Stimulated activated CD4-positive, alpha-beta T cell treated with anti-CD3 and anti-CD28 coated beads, Interleukin-15, amount 100 ng/mL, for 24 hours (primary cell): ENCODE measurements at regions not wholly inside any gene's neighbourhood (a gene's known extent, or its start where the extent isn't known, plus 50 kb on each side); places are given as distances from the start of the nearest gene placed in this dataset.
A peak's percentile ranks its signal among the peaks of the same experiment; 100 is the strongest.

Experiments
- DNase-seq: peaks from one replicate; pipeline ENCODE4 v3.0.0-alpha.2; 2020

DNA sequence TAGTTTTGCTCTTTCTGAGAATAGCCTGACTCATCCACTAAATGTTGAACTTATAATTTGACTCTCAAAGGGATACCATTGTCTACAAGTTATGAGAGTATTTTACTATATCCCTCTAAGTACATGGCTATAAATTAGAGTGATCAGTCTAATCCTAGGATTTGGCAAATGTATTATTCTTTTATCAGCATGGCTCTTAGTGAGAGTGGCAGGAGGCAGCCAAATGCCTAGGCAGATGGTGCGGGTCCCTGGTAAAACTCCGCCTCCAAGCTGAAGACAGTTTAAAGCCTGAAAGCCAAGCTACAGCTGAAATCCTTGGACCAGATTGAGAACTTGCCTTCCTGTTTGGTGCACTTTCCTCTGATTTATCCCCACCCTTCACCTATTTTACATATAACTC lies 631.8 kb downstream of the SQOR start:
- DNase-seq: no peak

DNA sequence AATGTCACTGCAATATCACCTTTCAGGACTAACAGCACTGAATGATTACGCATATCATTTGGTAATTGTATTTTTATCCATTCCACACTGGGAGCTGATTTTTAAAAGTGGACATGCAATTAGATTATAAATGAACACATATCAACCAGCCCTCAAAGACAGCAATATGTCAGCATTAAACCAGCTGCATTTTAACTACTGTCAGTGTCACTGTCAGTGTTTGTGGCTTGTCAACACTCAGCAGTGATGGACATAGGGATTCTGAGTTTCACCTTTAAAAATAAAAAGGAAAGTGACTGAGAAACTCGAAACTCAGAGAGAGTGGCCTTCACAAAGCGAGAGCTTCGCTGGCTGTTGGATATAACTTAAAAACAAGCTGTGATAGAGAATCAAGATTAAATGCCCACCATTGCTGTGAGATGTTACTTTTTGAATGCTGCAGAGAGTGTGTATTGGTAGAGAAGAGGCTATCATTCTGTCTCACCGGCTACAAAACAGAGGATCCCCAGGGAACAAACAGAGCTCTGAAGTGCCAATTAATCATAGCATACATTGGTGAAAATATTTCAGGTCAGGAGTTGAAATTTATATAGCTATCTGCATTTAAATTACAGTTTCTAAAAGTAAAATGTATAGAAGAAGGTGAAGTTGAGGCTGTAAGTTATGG lies 635.8 kb downstream of the SQOR start:
- no peak for DNase-seq

DNA sequence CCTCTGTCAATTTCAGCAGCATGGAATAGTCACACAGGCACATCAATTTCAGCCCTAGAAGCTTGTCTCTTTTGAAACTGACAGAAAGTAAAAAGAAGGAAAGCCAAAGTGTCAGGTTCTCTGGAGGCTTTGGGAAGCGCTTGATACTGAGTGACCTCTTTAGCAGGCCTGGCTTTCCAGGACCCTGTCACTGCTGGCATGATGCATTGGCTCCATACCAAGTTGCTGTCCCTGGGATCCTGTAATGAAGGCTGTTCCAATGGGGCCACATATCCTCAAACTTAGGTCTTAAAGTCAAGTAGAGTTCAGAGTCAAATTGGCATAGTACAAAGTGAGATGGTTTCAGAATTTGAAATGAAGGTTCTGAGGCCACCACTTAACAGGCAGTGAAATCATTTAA lies 640.9 kb downstream of the SQOR start:
- DNase-seq: no peak

DNA sequence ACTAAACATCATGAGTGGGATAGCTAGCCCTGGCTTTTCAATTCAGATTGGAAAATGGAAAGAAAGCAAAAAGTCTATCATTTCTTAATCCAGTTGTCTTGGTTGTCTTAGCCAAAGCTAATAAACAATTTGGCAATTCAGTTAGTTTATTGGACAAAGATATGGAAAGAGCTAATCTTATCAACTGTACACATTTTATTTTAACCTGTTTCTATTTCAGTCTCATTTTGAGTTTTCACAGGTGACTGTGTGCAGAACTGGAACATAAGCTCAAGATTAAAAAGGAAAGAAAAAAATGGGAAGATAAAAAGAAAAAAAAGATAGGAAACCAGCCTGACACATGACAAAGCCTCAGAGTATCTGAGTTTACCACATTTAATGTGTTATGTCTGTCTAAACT lies 642.6 kb downstream of the SQOR start:
- no peak for DNase-seq

DNA sequence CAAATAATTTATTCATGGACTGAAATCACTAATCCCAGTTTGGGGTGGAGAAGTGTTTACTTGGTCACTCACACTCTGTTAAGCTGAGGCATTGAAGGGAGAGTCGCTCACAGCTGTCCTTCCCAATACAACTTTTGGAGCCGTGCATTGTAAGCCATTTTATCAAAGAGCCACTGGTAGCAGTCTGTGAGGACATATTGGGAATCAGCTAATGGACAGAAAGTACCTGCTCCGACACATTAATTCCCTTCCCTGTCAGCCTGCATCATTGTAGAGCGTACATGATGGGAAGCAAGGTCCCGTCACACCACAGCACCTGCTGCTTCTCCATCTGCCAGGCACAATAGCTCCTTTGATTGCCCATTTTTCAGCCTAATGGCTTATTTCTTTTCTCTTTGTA lies 643.2 kb downstream of the SQOR start:
- DNase-seq: no peak

DNA sequence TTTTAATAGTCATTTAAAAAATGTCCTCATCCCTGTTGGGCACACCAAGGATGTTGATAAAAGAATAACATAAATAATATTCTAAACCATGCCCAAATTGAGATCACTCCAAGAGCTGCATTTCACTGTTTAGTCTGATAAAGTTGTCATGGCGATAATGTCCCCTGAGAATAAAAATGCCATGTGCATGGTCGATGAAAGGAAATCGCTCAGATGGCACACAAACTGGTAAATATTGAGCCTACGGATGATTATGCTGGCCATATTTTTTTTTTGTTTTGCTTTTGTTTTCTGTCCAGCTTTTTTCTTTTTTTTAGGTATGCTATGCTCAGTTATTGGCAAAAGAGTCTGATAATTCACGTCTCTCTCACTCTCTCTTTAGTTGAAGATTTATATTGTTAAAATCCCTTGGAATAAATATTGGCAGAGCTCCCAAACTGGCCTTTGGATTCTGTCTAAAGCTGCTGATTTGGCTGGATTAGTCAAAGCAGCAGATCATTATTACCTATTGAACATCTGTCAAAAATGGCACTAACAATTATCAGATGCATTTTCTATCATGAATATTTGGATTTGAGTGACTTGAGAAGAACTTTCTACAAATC lies 643.8 kb downstream of the SQOR start:
- no peak for DNase-seq

DNA sequence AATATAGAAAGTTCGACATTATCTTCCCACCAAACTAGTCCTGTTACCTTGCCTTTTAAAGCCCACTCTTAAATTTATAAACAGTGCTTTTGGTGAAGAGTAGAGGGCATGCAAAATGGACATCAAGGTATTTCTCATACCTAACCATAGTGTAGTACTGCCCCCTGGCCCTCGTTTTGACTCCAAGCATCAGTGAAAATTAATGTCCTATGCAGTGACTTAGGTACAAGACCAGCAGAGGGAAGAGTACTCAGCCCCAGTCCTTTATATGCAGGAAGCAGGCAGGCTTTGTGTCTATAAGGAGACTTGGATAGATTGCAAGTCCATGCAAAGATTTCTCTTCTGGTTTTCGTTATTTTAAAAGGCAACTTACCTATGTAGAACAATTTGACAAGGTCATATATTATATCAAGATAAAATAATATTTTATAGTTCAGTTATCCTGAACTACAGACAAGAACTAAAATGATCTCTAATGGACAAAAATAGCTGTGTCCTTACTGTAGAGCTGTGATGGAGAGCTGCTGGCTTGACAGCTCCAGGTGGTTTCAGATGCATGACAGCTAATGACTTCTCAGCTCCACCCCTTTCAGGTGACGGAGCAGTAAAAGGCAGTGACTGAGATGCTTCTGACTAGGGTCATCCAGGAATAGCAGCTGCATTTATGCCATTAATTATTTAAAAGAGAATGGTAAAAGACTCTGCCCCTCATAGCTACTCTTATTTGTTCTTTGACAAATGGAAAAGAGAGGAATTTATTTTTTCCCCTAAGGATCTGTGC lies 646.1 kb downstream of the SQOR start:
- DNase-seq: no peak

DNA sequence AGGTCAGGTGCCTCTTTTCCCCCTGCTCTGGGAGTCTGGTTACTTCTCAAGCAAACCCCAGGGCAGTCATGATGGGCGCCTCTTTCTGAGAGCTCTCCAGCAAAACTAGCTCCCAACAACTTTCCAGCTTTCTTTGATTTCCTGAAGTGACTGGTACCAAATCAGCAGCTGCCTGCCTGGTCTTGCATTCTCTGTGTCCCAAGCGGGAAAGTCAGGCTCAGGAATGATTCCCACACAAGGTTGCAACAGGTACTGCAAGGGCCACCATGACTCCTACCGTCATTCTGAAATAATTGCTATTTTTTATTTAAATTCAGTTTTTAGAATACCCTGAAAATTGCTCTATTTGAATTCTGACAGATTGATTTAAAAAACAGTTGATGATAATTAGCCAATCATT lies 658.7 kb downstream of the SQOR start:
- DNase-seq: no peak

DNA sequence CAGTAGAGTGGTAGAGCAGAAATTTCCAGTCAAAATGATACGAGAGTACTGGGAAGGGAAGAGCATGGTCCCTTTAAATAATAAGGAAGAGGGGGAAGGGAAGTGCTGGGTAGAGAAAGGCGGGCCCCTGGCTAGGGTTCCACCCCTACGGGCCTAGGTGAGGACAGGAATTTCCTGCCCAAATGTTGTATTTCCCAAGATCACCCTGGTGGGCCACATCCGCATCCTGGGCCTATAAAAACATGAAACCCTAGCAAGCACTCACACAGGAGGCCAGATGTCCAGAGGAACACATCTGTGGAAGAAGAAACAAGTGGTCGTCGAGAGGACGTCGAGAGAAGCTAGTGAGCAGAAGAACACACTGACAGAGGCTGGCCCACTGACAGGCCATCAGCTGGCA lies 661.2 kb downstream of the SQOR start:
- no peak for DNase-seq

DNA sequence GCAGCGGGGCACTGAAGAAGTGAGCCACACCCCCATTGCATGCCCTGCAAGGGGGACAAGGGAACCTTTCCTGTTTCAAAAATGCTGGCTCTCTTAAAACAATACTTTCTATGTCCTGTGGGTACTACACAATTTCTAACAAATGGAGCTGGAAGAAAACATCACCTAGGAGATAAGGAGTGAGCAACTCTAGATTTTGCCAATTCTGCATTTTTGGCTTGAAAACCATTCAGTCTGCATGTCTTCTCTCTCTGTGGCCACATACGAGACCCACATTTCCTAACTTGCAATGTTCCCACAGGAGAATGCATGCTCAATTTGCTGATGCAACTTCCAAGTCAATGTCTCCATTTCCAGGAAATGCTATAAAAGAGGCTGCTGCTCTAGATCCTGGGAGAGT lies 662.0 kb downstream of the SQOR start:
- DNase-seq: no peak

DNA sequence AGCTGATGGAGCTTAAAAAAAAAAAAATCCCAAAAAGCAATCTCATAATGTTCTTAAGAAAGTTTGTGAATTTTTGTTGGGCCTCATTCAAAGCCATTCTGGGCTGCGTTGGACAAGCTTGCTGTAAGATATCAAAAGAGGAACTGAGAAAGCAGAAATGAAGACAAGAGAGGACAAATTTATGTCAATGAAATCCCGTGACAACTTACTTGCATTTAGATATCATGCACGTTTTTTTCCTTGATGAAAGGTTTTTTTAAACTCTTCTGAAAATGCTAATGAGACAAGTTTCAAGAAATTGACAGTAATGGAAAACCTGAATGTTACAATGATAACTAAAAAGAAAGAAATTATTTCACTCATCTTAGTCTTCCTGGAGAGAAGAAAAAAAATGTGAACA lies 662.9 kb downstream of the SQOR start:
- no peak for DNase-seq

DNA sequence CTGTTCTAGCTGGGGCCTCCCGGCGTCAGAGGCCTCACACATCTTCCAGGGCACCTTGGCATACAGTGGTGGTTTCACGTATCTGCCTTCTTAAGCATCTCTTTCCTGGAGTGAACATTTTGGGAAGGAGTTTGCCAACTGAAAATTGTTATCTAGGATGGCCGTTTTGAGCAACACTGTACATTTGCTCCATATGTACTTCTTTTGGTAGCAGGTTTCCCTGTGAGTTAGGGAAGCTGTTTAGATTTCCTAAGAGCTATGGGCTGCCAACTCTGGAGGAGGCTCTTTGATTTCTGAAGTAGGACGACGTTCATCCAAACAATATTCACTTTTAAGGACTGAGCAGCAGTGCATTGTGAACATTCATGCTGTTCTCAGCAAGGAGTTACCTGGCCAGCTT lies 665.9 kb downstream of the SQOR start:
- DNase-seq: no peak

DNA sequence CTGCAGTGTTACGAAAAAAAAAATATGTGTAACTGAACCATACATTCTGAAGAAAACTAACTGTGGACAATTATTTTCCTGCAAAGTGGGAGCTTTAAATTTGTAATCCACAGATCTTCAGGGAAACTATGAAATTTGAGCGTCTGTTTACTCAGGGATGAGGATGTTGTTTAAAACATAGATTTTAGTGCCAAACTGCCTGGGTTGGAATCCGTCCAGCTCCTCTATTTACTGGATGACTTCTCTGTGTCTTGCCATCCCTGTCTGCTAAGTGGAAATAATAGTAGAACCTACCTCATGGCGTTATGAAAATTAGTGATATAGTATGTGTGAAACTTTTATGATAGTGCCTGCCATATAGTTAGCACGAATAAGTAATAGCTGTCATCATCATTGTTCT lies 666.5 kb downstream of the SQOR start:
- DNase-seq: no peak

DNA sequence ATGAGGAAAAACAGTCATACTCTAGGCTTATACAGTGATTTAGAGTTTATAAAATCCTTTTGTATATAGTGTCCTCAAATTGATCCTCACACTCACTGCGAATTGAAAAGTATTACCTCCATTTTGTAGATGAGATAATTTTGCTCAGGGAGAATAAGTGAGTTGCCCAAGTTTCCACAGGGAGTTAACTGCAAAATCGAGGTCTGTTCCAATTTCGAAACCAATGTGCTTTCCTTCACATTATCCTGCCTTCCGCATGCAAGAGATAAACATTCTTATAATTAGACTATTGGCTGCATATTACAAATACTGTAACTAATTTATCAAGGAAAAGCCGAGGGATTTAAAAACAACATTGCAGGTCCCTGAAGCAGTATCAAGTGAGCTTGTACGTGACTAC lies 667.0 kb downstream of the SQOR start:
- DNase-seq: no peak

DNA sequence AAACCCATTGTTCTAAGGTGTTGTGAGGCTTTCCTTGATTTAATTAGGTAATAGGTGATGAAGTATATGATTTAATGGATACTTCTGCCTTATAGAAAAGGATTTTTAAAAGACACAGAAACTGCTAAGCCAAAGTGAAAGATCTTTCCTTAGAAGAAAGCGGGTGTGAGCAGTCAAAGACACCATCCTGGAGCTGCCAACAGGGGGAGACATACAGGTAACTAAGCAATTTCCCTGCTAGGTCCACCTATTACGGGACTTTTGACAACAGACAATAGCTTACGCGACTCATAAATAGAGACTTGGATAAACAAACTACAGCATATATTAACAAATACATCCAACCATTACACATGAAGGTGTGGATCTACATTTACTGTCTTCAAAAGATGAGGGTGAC lies 669.5 kb downstream of the SQOR start:
- peak; percentile 9 for DNase-seq

DNA sequence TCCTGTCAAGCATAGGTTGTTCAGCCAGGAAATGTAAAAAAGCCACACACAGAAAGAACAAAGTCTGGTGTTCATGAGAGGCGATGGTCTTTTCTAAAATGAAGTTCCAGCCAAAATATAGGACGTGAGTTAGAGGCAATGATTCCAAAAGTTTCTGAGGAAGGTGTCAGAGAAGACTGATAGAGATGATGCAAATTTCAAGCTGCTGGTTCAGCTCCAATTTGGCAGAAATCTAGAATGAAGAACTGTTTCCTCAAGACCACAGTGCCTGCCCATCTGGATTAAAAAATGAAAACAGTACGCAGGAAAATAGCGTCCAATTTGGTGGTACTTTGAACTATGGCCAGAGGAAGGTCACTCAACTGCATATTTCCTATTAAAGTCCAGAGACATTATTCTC lies 672.9 kb downstream of the SQOR start:
- DNase-seq: no peak

DNA sequence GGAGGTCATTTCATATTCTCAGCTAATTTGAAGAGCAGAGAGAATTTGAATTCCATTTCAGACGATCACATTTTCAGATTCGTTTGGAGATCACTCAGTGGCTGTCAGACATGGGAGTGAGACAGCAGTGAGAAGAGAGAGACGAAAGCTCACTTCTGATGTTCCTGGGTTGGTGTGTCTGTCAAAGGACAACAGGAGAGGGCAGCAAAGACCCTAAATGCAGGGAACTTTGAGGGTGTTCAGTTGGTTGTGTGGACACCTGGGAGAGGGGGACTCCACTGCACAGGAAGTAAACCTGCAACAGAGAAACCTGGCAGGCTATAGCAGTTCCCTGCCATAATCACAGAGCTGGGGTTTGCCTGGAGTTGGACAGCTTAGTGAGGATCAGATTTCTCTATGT lies 675.1 kb downstream of the SQOR start:
- DNase-seq: no peak

DNA sequence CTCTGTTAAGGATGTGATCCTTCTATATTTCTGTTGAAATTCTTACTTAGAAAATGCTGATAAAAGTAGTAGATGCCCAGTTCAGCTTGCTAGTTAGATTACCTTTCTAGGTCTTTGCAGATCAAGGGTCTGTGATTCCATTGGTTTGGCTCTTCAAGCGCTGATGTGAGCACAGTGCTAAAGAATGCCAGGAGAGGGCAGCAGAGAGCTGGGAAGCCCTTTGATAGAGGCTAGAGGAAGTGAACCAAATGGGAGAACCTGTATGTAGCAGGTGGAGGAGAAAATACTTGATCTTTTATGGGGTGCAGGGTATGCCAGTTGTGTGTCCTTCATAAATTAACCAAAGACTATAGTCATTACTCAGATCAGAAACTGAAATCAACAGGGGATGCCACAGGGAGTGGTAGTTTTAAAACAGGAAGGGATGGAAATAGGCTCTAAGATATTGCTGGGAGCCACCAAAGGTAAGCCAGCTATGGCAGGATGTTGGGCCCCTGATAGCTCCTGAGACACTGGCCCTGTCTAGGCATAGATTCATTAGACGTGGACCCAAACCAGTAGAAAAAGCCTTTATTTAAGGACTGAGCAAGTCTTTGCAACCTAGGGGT lies 677.4 kb downstream of the SQOR start:
- peak; percentile 67 for DNase-seq

DNA sequence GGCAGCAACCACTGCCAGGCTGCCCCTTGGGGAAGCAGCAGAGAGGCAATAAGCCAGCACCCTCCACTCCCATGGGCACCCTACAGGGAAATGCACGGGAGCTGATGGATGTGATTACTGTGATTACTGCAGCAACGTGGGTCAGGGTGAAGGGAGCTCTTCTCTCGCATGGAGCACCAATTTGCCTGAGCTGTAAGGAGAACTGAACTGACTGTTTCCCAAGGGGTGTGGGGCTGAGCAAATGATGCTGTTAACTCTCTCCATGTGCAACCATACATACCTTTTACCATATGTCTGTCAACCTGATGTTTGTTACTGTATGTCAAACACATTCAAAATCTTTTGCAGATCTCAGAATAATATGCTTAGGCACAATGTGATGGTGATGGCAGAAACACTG lies 680.6 kb downstream of the SQOR start:
- no peak for DNase-seq

DNA sequence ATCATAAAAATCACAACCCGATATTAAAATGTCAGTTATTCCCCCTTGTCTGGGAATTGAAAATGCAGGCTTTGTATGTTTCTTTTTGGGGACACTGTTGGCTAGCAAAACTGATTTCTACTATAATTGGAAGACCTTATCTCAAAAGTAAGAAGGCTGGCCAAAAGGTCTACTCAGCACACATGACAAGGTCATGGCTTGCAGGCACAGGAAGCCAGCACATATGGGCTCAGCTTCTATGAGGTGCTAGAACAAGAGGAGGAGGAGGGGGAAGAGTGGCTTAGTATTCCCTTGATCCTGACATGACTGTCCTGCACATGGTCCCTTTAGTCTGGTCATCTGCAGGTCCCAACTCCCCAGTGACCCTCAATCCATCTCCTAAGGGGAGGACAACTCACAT lies 681.2 kb downstream of the SQOR start:
- no peak for DNase-seq

DNA sequence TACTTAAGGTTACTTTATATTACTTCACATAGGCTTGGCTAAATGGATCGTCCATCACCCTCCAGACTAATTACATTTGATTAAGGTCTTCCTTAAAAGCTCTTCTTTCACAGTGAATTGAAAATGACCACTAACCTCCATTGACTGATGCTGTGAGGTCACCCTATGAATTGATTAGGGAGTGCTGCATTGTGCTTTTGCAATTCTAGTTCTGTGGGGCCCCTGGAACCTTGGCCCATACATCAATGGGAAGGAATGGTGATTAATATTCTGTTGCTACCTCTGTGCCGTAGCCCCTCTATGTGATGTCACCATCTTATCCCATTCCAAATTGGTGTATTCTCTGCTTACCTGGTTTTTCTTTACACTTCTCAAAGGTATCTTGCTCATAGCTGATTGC lies 682.2 kb downstream of the SQOR start:
- no peak for DNase-seq

DNA sequence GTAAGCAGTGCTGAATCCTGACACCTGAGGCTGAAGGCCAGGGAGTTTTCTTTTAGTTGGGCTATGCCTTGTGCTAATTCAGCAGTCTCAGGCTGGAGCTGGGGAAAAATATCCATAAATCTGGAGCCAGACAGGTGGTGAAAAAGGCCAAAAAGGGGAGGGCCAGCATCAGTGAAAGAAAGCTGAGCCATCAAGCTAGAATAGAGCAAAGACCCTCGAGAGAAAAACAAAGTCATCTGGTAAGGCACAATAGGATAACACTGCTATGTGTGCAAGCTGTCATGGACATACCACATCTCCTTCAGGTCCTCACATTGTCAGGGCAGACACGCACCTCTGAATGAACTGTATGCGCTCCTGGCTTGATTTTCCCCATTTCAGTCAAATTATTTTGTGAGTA lies 687.9 kb downstream of the SQOR start:
- DNase-seq: no peak

DNA sequence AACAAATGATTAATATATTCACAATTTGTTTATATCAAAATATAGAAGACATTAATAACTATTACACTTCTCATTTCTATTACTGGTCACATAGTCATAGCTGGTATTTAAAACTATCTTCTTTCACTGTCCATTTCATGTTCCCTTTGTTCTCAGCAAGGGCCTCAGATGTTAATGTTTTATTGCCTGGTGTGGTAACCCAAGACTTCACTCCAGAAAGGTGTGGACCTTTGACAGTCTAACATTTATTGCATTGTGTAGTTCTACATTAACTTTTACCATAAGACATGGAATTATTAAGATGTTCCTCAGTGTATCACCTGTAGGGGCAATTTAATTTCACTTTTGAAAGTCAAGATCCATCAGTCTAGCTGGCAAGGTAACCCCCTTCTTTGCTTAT lies 691.3 kb downstream of the SQOR start:
- DNase-seq: no peak

DNA sequence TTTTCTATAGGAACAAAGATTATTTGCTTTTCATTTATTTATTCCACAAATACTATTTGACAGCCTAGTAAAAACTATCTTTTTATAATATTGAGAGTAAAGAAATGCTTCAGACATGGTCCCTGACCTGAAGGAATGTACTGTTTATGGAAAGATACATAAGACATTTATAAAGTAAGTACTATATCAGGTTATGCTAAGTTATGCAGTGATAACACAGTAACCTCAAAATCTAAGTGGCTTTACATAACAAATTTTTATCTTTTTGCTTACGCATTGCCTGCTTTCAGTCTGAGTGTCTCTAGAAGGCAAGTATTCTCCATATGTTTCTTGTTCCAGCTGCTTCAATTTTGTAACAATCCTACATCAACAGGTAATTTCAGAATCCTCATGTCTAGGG lies 694.0 kb downstream of the SQOR start:
- DNase-seq: no peak
